ENCODE measurements at regions not wholly inside any gene's neighbourhood (a gene's known extent, or its start where the extent isn't known, plus 50 kb on each side); places are given as distances from the start of the nearest gene placed in this dataset.

DNA sequence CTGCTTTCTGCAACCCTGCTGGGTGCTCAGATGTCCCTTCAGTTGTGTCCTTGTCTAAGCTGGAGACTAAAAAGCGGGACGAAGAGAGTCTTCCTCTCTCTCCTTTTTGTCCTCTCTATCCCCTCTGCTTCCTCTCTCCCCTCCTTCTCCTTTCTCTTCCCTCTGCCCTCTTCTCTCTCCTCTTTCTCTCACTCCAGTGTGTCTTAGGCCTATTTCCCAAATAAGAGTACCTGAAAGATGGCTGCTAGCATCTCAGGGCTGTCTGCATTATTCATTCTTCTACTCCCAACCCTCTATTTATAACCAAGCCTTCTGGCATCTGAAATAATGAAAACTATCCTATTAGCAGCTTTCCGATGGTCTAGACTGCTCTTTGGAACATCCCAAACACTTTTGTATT lies 729.8 kb downstream of the UQCRFS1 start:
- H3K9ac ChIP-seq (ENCODE audit: control insufficient read depth, insufficient read depth, low read length): no peak overlapping the region

More for the DNA sequence above, 729.8 kb downstream of the UQCRFS1 start:
- in situ Hi-C loops (cut with MboI): no loop called here
- TF ChIP-seq CHD1 (IDR thresholded peaks at IDR 0.05; ENCODE audit: low read depth, low read length) (no peak), IKZF2 (IDR thresholded peaks at IDR 0.05) (no peak), POLR2AphosphoS2 (IDR thresholded peaks at IDR 0.05; ENCODE audit: low read depth, low read length) (no peak)
- TF ChIP-seq, protein P1, sequence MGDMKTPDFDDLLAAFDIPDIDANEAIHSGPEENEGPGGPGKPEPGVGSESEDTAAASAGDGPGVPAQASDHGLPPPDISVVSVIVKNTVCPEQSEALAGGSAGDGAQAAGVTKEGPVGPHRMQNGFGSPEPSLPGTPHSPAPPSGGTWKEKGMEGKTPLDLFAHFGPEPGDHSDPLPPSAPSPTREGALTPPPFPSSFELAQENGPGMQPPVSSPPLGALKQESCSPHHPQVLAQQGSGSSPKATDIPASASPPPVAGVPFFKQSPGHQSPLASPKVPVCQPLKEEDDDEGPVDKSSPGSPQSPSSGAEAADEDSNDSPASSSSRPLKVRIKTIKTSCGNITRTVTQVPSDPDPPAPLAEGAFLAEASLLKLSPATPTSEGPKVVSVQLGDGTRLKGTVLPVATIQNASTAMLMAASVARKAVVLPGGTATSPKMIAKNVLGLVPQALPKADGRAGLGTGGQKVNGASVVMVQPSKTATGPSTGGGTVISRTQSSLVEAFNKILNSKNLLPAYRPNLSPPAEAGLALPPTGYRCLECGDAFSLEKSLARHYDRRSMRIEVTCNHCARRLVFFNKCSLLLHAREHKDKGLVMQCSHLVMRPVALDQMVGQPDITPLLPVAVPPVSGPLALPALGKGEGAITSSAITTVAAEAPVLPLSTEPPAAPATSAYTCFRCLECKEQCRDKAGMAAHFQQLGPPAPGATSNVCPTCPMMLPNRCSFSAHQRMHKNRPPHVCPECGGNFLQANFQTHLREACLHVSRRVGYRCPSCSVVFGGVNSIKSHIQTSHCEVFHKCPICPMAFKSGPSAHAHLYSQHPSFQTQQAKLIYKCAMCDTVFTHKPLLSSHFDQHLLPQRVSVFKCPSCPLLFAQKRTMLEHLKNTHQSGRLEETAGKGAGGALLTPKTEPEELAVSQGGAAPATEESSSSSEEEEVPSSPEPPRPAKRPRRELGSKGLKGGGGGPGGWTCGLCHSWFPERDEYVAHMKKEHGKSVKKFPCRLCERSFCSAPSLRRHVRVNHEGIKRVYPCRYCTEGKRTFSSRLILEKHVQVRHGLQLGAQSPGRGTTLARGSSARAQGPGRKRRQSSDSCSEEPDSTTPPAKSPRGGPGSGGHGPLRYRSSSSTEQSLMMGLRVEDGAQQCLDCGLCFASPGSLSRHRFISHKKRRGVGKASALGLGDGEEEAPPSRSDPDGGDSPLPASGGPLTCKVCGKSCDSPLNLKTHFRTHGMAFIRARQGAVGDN (IDR thresholded peaks at IDR 0.05): no peak
- Histone ChIP-seq H2AFZ (ENCODE audit: control insufficient read depth, low read depth, low read length) (no peak overlapping the region), H3K27ac (ENCODE audit: control insufficient read depth, insufficient read depth) (no peak overlapping the region), H3K27me3 (replicated peaks in 1 of 2; ENCODE audit: control insufficient read depth in 2 of 2, insufficient read depth in 2 of 2, low read length in 1 of 2) (no peaks in the 10 kb centered on the region), H3K4me3 (no peak overlapping the region), H3K79me2 (ENCODE audit: control insufficient read depth, insufficient read depth, low read length) (no peaks in the 10 kb centered on the region), H3K9me3 (replicated peaks; ENCODE audit: control insufficient read depth, insufficient read depth, low read length) (no peaks in the 10 kb centered on the region; the same call in 2 of the 3 replicates), H3K4me2 (ENCODE audit: control insufficient read depth, insufficient read depth) (no peak overlapping the region), H3K36me3 (ENCODE audit: control insufficient read depth in 2 of 2, insufficient read depth in 2 of 2, low read length in 1 of 2) (no peaks in the 10 kb centered on the region), H3K4me1 (ENCODE audit: control insufficient read depth, insufficient read depth, low read length) (no peaks in the 10 kb centered on the region), H4K20me1 (ENCODE audit: control insufficient read depth, insufficient read depth) (no peaks in the 10 kb centered on the region)
- DNase-seq (ENCODE audit: low read depth, low spot score) (no peak), ATAC-seq (no peak), FAIRE-seq (no peak)
- BruUV-seq (replicated peaks): no TSS peak
- ChIA-PET CTCF (interaction anchor here (1.0 to 1.9 kb wide), 6 partner anchors 9 to 18 kb away, joined by 3 to 6 read pairs (median 4); no protein-coding TSS in a partner anchor), POLR2A (interaction anchor here (1.0 to 1.3 kb wide), 3 partner anchors 14 to 46 kb away, joined by 3 to 4 read pairs (median 3); no protein-coding TSS in a partner anchor), SMC1A (ENCODE audit: uncharacterized antibody, unreplicated experiment) (interaction anchor here (0.7 to 1.7 kb wide), 9 partner anchors 9 to 70 kb away, joined by 3 to 6 read pairs (median 3); no protein-coding TSS in a partner anchor), RAD21 (ENCODE audit: unreplicated experiment) (interaction anchor here (0.9 to 17.3 kb wide), 7 partner anchors 10 to 61 kb away, joined by 3 to 131 read pairs (median 3); no protein-coding TSS in a partner anchor)
- intact Hi-C loops (cut with micrococcal nuclease; ENCODE audit: unreplicated experiment): no loop called here
- whole genome bisulfite sequencing (ENCODE audit: insufficient coverage, insufficient replicate concordance, low lambda C conversion rate, missing lambda C conversion rate): 7% methylated on average over 3 of the region's 3 CpGs
